ELR (cell line): ENCODE measurements at regions not wholly inside any gene's neighbourhood (a gene's known extent, or its start where the extent isn't known, plus 50 kb on each side); places are given as distances from the start of the nearest gene placed in this dataset.
"Not testable (repeated sequence)": the region's sequence is repeated elsewhere in the genome, so short reads cannot be mapped to it uniquely, and the experiment has no call there.

ENCODE experiments used
- DNase-seq: peaks from one replicate; pipeline ENCODE4 v3.0.0-alpha.2; 2015; ENCODE audit warnings: low read depth

DNA sequence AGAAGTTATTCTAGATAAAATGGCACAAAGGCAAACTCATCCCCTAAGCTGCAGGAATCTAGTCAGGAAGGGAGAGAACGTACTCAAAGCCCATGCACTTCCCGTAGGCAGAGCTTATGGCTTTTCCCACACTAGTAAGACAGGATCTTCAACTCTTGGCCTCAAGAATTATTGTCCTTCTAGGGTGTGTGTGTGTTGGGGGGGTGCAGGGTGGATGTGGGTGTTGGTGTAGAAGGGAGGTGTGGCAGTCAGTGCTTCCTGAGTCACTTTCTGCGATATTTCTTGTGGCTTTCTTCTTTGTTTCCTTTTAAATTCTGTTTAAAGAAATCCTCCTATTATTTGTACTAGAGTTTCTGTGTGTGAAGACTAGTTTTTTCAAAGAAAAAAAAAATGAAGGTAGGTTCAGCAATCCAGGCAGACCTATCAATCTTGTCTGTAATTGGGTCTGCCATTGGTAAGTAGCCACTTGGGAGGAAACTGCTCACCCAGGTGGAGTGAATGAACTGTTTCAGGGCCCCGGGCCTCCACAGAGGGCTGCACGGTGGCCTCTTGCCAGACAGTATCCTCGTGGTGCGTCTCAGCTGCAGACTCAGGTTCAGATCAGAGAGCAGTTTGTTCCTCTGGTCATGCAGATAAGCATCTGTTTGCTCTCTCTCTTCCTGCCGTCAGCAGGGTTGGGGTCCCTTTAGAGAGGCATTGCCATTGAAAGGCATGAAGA is 131.9 kb downstream of the NPR3 start:
- DNase-seq: no peak

DNA sequence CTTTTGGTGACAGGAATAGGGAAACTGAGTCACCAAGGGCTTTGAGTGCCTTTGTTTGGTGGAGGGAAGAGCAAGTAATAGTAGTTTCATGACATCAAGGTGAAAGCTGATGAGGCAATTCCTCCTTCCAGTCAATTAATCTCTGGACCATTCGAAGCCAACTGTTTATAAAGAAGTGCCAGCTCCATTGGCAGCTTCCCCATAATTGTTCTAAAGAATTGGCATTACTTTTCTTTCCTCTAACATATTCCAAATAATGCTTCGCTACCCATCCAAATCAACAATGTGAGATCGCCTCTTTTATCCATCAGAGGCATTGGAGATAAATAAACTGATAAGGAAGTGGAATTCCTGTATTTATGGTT is 132.4 kb downstream of the NPR3 start:
- DNase-seq: no peak

DNA sequence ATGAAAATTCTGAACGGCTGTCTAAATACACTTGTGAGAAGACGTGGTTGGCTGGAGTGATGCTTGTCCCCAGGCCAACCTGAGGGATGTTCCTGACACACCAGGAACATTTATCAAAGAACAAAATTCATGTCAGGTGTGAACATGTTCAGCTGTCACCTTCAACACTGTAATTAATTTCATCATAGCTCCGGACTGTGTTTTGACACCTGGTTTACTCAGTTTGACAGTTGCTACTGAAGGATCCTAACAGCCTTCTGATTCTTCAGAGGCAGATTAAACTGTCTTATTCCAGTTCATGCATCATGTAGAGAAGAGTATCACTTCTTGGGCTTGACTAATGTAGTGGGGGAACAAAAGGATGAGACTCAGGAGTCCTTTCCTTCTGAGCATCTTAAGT is 134.1 kb downstream of the NPR3 start:
- DNase-seq: no peak

DNA sequence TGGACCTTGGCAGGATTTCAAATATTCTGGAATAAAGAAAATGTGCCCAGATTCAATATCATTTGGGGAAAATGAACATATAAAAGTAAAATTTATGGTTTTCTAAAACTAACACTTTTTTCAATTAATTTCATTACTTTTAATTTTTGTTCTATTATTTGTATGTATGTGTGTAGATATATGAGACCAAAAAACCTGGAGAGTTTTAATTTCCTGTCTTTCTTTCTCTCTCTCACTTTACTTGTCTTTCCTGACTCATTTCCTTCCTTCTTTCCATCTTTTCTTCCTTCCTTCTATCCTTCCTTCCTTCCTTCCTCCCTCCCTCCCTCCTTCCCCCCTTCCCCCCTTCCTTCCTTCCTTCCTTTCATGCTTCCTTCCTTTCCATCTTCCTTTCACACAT is 137.0 kb downstream of the NPR3 start:
- DNase-seq: no peak

DNA sequence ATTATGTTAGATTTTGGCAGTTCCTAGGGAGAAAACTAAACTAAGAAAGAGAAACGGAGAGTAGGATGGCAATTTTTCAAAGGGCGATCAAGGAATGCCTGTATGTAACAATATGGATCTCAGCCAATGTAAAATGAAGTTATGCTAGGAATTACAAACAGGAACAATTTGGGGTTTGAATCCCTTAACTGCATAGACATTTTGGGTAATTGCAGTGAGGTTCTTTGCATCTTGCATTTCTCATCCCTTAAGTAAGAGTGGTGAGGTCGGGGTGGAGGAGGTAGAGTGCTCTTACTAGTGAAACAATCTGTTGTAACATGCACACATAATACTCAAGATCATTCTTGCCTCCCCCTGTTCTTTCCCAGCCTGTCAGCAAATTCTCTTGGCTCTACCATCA is 137.6 kb downstream of the NPR3 start:
- no peak for DNase-seq

DNA sequence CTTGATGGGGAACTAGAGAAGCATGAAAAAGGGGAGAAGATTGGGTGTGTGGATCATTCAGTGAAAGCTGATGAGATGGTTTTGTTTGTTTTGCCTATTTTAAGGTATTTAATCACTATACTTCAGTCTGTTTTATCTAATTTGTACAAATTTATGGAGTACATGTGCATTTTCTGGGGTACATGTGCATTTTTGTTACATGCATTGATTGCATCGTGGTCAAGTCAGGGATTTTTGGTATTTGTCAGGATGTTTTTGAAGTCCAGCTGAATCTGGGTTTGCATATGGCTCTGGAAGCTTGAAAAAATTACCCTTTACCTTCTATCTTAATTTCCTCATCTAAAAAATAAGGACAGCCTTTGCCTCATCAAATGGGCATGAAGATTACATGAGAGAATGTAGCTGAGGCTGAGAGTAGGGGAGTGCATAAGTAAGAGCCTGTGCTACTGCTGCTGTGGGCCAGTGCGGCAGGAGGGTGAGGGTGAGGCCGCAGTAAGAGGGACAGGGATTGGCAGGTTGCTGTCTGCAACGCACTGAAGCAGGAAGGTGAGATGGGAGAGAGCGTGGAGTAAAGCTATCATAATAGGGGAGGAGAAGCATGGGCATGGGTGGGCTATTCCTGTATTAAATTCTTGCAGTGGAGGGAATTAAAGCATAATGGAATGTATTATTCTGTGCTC is 139.8 kb downstream of the NPR3 start:
- no peak for DNase-seq

DNA sequence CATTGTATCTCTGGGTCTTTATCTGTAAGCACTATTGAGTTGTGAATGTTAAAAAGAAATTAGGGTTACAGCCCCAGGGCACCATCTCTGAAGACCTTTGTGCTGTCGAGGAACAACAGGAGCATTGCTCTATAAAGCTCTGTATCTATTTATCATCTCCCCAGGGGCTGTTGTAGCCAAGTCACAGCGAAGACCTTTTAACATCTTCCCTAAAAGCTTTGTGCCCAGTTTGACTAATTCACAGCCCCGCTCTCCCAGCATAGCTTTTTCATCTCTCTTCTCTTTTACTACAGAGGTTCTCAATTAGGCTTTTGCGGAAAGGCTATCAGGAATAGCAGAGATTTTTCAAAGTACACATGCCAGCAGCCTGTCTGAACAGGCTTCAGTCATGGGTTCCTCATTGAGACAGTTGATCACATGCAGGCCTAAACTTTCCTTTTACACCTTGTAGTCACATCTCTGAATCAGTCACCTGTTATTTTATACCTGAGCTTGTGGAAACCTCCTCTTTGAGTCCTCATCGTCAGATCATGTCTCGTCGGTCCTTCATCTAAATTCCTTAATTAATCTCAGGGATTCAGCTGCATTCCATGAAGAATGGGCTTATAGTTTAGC is 140.5 kb downstream of the NPR3 start:
- no peak for DNase-seq

DNA sequence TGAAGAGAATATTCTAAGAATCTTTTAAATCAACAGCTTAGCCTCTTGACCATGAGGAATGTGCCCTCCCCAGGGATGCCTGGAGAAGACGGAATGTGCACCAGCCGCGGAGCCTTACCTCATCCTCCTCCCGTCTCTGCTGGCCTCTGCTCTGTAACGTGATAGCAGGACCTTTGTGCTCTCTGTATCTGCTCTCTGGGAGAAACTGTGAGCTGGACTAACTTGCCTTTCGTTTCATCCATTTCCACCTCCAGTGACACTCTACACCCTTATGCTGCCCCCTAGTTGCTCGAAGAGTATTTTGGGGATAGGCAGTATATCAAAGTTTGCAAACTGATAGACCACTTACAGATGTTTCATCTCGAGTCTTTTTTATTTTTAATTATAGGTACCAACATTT is 141.4 kb downstream of the NPR3 start:
- peak; percentile 56 for DNase-seq

DNA sequence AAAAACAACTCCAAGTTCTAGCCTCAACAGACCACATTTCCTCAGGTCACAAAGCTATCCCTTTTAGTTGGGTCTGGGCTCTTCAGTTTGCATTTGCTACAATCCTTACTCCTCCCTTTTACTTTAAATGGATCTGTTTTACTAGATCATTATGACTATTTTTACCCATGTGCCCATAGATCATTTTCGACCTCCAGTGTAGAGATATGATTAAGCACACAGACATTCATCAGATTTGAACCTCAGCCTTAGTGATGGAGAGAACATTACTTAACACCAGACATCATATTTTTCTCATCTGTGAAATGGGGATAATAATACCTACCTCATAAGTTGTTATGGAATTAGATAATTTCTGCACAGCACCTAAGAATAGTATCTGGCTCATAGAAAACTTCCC is 141.9 kb downstream of the NPR3 start:
- no peak for DNase-seq

DNA sequence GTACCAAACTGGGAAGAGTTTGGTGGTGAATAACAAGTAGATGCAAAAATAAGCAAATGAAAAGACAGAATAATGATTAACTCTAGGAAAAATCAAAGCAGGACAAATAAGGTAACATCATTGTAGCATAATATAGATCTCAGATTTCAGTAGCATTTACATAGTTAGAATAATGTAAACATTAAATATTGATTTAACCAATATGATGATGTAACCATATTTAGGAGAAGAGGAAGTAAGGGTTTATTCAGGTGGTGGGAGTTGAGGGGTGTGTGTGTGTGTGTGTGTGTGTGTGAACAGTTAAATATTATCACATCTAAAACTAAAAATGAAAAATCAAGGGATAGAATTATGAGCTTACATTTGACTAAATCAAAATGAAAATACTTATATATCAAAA is 143.4 kb downstream of the NPR3 start:
- no peak for DNase-seq

DNA sequence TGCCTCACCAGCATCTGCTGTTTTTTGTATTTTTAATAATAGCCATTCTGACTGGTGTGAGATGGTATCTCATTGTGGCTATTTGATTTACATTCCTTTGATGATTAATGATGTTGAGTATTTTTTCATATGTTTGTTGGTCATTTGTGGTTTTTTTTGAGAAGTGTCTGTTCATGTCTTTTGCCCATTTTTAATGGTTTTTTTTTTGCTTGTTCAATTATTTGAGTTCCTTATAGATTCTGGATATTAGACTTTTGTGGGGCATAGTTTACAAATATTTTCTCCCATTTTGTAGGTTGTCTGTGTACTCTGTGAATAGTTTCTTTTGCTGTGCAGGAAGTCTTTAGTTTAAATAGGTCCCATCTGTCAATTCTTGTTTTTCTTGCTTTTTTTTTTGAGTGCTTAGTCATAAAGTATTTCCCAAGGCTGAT is 148.1 kb downstream of the NPR3 start:
- DNase-seq: peak; percentile 57

DNA sequence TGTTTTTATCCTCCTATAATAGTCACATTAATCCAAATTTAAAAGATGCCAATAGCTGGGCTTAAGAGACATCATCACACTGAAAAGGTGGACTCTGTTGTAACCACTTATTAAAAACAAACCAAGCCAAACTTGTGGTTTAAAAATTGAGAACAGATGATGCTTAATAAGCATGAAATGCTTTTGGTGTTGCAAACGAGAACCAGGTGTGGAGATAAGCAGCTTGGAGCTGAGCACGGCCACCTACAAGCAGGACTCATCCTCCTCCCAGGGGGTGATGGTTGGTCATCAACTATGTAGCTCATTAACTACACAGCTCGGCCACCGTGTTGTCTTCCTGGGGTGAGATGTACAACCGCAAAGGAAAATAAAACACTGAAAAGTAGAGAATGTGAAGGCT is 154.4 kb downstream of the NPR3 start:
- DNase-seq: no peak

DNA sequence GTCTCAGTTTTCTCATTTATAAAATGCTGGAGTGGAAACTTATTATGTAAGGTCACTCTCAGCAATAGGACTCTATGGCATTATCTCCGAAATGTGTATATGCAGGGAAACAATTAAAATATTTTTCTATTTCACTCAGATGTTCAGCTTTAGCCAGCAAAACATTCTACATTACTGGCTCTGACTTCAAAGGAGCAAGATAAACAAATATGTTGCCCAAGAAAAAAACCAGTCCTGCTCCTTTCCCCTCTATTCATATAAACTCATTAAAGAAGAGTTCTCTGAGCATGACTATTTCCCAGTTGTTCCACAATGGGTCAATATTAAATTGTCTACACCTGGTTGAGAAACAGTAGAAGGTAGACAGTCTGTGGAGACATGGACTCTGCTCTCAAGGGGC is 155.0 kb downstream of the NPR3 start:
- no peak for DNase-seq

DNA sequence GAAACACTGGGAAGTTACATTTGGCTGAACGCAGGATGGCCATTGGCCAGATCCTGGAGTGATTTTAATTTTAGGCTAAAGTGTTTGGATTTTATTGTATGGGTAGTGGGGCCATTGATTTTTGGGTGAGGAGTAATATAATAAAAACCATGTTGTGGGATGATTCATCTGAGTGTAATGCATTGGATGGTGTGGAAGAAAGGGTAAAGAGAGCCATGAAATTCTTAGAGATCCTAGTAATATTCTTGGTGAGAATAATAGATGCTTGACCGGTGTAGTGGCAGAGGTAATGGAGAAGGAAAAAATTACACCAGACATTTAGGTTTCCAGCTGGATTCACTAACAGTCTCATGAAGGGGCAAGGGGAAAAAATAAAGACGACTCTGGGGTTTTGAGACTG is 158.1 kb downstream of the NPR3 start:
- DNase-seq: peak; percentile 71

DNA sequence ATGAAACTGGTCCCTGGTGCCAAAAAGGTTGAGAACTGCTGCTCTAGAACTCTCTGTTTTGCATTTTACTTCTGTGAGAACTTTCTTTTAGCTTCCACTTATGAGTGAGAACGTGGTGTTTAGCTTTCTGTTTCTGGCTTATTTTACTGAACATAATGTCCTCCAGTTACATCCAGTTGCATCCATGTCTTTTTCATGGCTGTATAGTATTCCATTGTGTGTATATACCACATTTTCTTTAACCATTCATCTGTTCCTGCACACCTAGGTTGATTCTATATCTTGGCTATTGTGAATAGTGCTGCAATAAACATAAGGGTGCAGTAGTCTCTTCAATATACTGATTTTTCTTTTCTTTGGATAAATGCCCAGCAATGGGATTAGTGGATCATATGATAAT is 165.7 kb downstream of the NPR3 start:
- no peak for DNase-seq

DNA sequence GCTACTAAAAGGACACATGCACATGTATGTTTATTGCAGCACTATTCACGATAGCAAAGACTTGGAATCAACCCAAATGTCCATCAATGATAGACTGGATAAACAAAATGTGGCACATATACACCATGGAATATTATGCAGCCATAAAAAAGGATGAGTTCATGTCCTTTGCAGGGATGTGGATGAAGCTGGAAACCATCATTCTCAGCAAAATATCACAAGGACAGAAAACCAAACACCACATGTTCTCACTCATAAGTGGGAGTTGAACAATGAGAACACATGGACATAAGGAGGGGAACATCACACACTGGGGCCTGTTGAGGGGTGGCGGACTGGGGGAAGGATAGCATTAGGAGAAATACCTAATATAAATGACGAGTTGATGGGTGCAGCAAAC is 168.2 kb downstream of the NPR3 start:
- not testable (repeated sequence) for DNase-seq

DNA sequence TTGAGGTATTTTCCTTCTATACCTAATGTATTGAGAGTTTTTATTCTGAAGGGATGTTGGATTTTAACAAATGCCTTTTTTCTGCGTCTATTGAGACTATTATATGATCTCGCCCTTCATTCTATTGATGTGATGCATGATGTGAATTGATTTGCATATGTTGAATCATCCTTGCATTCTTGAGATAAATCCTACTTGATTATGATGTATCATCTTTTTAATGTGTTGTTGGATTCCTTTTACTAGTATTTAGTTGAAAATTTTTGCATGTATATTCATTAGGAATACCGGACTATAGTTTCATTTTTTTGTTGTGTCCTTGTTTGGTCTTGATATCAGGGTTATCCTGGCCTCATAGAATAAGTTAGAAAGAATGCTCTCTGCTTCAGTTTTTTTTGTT is 169.7 kb downstream of the NPR3 start:
- DNase-seq: peak; percentile 67

DNA sequence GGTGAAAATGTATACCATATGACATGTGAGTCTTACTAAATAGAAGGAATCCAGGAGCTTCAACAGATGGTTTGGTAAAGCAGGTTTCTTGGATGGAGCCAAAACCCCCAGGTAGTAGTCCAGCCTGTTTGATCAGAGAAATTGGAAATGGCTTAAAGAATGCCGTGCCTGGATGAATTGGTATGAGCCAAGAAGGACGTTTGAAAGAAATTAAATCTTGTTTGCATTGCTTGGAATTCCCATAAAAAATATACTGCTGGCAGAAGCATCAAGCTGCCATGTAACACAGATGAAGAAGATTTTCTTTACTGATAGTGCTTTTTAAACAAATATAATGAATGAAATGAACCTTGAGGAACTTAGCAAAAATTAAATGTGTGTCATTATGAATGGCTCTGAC is 176.3 kb downstream of the NPR3 start:
- no peak for DNase-seq

DNA sequence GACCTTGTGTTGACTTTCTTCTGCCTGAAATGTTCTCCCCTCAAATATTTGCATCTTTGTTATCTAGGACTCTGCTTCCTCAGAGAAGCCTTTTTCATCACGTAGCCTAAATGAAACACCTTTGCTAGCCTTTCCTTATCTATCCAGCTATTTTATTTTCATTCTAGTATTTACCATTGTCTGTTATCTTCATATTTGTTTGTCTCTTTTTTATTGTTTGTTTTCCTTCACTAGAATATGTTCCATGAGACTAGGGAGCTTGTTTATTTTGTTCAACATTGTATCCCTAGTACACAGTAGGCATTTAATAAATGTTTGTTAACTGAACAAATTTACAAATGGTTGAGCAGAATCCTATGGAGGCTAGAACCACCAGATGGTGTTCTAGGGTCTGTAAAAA is 178.0 kb downstream of the NPR3 start:
- DNase-seq: no peak

DNA sequence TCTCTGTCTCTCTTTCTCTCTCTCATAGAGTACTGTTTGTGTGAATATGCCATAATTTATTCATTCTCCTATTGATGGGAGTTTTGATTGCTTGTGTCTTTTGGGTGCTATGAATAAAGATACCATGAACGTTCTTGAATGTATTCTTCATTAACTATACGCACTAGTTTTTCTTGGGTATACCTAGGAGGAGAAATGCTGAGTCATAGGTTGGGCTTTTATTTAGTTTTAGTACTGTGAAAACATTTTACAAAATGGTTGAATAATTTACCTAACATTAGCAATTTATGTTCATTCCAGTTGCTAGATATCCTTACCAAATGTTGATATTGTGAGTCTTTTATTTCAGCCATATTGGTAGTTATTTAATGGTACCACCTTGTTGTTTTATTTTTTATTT is 192.5 kb downstream of the NPR3 start:
- DNase-seq: no peak

DNA sequence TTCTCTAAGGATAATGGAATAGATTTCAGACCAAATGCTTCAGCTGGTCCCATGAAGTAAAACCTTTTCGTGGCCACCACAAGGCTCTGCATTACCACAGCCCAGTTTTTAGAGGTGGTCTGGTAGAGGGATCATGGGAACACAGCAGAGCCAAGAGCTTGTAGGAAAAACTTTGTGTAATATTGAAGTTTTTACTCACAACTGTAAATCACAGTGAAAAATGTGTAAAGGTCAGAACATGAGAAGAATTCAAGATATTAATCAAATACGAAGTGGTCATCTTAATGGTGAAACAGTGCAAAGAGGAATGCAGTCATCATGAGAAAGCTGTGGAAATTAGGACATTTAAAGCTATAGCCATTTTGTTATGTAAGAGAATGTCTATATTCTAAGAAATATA is 197.5 kb downstream of the NPR3 start:
- DNase-seq: no peak

DNA sequence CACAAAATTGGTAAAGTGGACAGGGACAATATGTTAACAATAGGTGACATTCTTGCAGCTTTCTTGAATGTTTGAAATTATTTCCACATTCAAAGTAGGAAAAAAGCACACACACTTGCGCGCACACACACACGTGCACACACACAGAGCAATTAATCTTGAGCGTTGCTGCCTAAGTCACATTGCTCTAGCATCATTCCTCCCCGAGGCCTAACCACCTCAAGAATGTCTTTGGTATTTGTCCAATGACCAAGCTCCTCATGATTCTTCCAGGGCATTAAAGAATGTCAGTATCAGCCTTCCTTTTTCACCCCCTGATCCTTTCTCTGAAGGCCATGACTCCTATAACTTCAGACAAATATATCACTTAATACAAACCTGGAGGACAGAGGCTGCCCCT is 198.1 kb downstream of the NPR3 start:
- peak; percentile 14 for DNase-seq

DNA sequence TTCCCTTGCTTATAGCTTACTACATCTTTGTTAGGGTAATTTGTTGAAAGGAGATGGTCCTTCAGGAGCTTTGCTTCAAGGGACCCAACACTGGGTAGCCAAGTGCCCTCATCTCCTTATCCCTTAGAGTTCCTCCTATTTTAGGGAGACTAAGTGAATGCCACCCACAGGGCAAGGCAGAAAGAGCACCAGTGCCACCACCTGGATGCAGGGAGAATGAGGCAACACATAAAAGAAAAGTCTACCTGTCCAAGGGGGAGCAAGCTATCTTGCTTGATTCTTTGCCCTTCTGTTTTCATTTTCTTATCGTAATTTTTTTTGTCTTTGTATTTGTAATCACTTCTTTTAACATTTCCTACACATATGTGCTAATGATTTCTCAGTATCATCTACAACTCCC is 205.5 kb downstream of the NPR3 start:
- DNase-seq: peak; percentile 56

DNA sequence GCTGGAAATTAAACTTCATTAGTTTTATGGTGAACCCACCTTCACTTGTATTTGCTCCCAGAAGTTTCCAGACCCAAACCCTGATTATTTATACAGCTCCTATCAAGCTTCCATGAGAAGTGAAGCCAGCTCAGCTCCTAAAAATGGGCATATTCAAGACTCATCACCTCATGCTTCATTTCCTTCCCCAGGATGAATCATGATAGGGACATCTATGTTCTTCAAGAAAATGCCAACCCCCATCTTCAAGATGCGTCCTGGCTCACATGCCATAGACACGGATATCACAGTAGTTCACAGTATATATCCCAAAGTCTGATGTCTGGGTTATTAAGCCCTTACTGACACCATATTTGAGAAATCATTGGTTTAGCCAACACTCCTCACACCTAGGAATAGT is 217.6 kb downstream of the NPR3 start:
- peak; percentile 87 for DNase-seq
